H9 (cell line): ENCODE measurements at regions not wholly inside any gene's neighbourhood (a gene's known extent, or its start where the extent isn't known, plus 50 kb on each side); places are given as distances from the start of the nearest gene placed in this dataset.

Experiments used
- DNase-seq: peaks from one replicate; pipeline ENCODE4 v3.0.0-alpha.2; 2017
- H2AFZ ChIP-seq: one replicate; pipeline ENCODE4 v1.6.1; 2013; ENCODE audit warnings: mild to moderate bottlenecking, low read length, control low read depth, moderate library complexity
- H2AK5ac ChIP-seq: 2 replicates; pipeline ENCODE4 v1.6.1; 2013; ENCODE audit warnings: low read length, control low read depth, mixed read lengths; ENCODE audit not compliant: insufficient read length
- H2BK120ac ChIP-seq: one replicate; pipeline ENCODE4 v1.6.1; 2013; ENCODE audit warnings: low read depth, mild to moderate bottlenecking, low read length, control low read depth, inconsistent platforms; ENCODE audit not compliant: poor library complexity, severe bottlenecking
- H2BK12ac ChIP-seq: 2 replicates; pipeline ENCODE4 v1.6.1; 2013; ENCODE audit warnings: low read length, control low read depth, mixed read lengths, low read depth; ENCODE audit not compliant: insufficient read length
- H2BK15ac ChIP-seq: 2 replicates; pipeline ENCODE4 v1.6.1; 2013; ENCODE audit warnings: low read depth, low read length, control low read depth
- H2BK20ac ChIP-seq: one replicate; pipeline ENCODE4 v1.6.1; 2013; ENCODE audit warnings: low read depth, mild to moderate bottlenecking, low read length, control low read depth, inconsistent platforms; ENCODE audit not compliant: poor library complexity, severe bottlenecking
- H2BK5ac ChIP-seq: 2 replicates; pipeline ENCODE4 v1.6.1; 2013; ENCODE audit warnings: low read length, control low read depth, mixed read lengths; ENCODE audit not compliant: insufficient read length
- H3K14ac ChIP-seq: 2 replicates; pipeline ENCODE4 v1.6.1; 2013; ENCODE audit warnings: low read length, control low read depth; ENCODE audit not compliant: insufficient read depth
- H3K18ac ChIP-seq: 2 replicates; pipeline ENCODE4 v1.6.1; 2013; ENCODE audit warnings: low read depth, mild to moderate bottlenecking, mixed read lengths, low read length, control low read depth; ENCODE audit not compliant: insufficient read length
- H3K23ac ChIP-seq: 2 replicates; pipeline ENCODE4 v1.6.1; 2013; ENCODE audit warnings: low read length, control low read depth, mixed read lengths, low read depth; ENCODE audit not compliant: insufficient read length
- H3K23me2 ChIP-seq: 2 replicates; pipeline ENCODE4 v1.6.1; 2013; ENCODE audit warnings: low read depth, mild to moderate bottlenecking, mixed read lengths, low read length, control low read depth; ENCODE audit not compliant: insufficient read length, poor library complexity, severe bottlenecking
- H3K27ac ChIP-seq: 2 replicates; pipeline ENCODE4 v1.5.1; 2013; ENCODE audit warnings: low read length, control low read depth, mixed read lengths, low read depth; ENCODE audit not compliant: insufficient read length
- H3K27me3 ChIP-seq: 2 replicates; pipeline ENCODE4 v1.6.1; 2013; ENCODE audit warnings: low read length, control low read depth, inconsistent platforms; ENCODE audit not compliant: insufficient read depth
- H3K4ac ChIP-seq: 2 replicates; pipeline ENCODE4 v1.6.1; 2013; ENCODE audit warnings: low read depth, mild to moderate bottlenecking, control low read depth, inconsistent platforms, low read length, moderate library complexity
- H3K4me1 ChIP-seq: 2 replicates; pipeline ENCODE4 v1.6.1; 2013; ENCODE audit warnings: low read length, control low read depth, inconsistent platforms; ENCODE audit not compliant: insufficient read depth
- H3K4me2 ChIP-seq: 2 replicates; pipeline ENCODE4 v1.6.1; 2013; ENCODE audit warnings: low read length, control low read depth, mixed read lengths; ENCODE audit not compliant: insufficient read length, insufficient read depth
- H3K56ac ChIP-seq: 2 replicates; pipeline ENCODE4 v1.6.1; 2013; ENCODE audit warnings: low read depth, mild to moderate bottlenecking, mixed read lengths, low read length, control low read depth; ENCODE audit not compliant: insufficient read length
- H3K79me1 ChIP-seq: 2 replicates; pipeline ENCODE4 v1.6.1; 2013; ENCODE audit warnings: low read depth, mild to moderate bottlenecking, moderate library complexity, low read length, control low read depth, inconsistent platforms; ENCODE audit not compliant: insufficient read depth, poor library complexity, severe bottlenecking
- H3K79me2 ChIP-seq: 2 replicates; pipeline ENCODE4 v1.6.1; 2013; ENCODE audit warnings: low read length, control low read depth, inconsistent platforms; ENCODE audit not compliant: insufficient read depth
- H3K9ac ChIP-seq: 2 replicates; pipeline ENCODE4 v1.6.1; 2013; ENCODE audit warnings: low read length, control low read depth, mixed read lengths; ENCODE audit not compliant: insufficient read length; ENCODE audit errors: extremely low read depth
- H3K9me3 ChIP-seq: one replicate; pipeline ENCODE4 v1.6.1; 2013; ENCODE audit warnings: low read depth, low read length, inconsistent platforms; ENCODE audit not compliant: control insufficient read depth
- H3T11ph ChIP-seq: one replicate; pipeline ENCODE4 v1.6.1; 2013; ENCODE audit warnings: mild to moderate bottlenecking, low read length, control low read depth, inconsistent platforms
- H4K20me1 ChIP-seq: one replicate; pipeline ENCODE4 v1.6.1; 2013; ENCODE audit not compliant: control insufficient read depth, insufficient read length, insufficient read depth
- H4K5ac ChIP-seq: 2 replicates; pipeline ENCODE4 v1.6.1; 2013; ENCODE audit warnings: low read depth, mild to moderate bottlenecking, mixed read lengths, low read length, control low read depth; ENCODE audit not compliant: insufficient read length
- H4K8ac ChIP-seq: replicated peaks from 2 replicates; pipeline ENCODE4 v1.6.1; 2013; ENCODE audit warnings: low read length, control low read depth, mixed read lengths, low read depth; ENCODE audit not compliant: insufficient read length
- H4K91ac ChIP-seq: 2 replicates; pipeline ENCODE4 v1.6.1; 2013; ENCODE audit warnings: low read depth, mild to moderate bottlenecking, moderate library complexity, mixed read lengths, low read length, control low read depth; ENCODE audit not compliant: insufficient read length
- H3K27ac Mint-ChIP-seq, 3 experiments: 2 replicates in 2 of 3; 3 replicates in 1 of 3; pipeline ENCODE4 v1.8.0; 2020 to 2021; ENCODE audit warnings: mixed read lengths in 3 of 3, mild to moderate bottlenecking in 1 of 3, moderate library complexity in 1 of 3
- H3K27me3 Mint-ChIP-seq: 2 replicates; pipeline ENCODE4 v1.8.0; 2021; ENCODE audit warnings: low read depth, mild to moderate bottlenecking, moderate library complexity, mixed read lengths
- H3K36me3 Mint-ChIP-seq, 3 experiments: 2 replicates in 2 of 3; 3 replicates in 1 of 3; pipeline ENCODE4 v1.8.0; 2020 to 2021; ENCODE audit warnings: low read depth in 3 of 3, mixed read lengths in 3 of 3; ENCODE audit not compliant: insufficient read depth in 1 of 3
- H3K4me1 Mint-ChIP-seq, 2 experiments: 2 replicates each; pipeline ENCODE4 v1.8.0; 2020; ENCODE audit warnings: mixed read lengths in 2 of 2
- H3K4me3 Mint-ChIP-seq, 2 experiments: 2 replicates in 1 of 2; 3 replicates in 1 of 2; pipeline ENCODE4 v1.8.0; 2020 to 2021; ENCODE audit warnings: mild to moderate bottlenecking in 2 of 2, mixed read lengths in 2 of 2, moderate library complexity in 1 of 2
- H3K9me3 Mint-ChIP-seq, 2 experiments: 2 replicates in 1 of 2; 3 replicates in 1 of 2; pipeline ENCODE4 v1.8.0; 2020; ENCODE audit warnings: mild to moderate bottlenecking in 2 of 2, mixed read lengths in 2 of 2, moderate library complexity in 1 of 2
- WGBS: extraction: QIAGEN DNeasy Blood & Tissue Kit; methylation state at CpG from one replicate; pipeline ENCODE4 v1.1.7; 2013; ENCODE audit warnings: missing lambda C conversion rate, low lambda C conversion rate, mixed read lengths; ENCODE audit not compliant: insufficient read length; ENCODE audit errors: extremely low coverage; 5-methylcytosine and 5-hydroxymethylcytosine counted together
- TF ChIP-seq, protein P1 (sequence below): fragments of 200-600 bp; sonication (generic); conservative IDR thresholded peaks from 3 replicates; pipeline ENCODE4 v1.8.0; 2021; ENCODE audit warnings: antibody characterized with exemption, mild to moderate bottlenecking

DNA sequence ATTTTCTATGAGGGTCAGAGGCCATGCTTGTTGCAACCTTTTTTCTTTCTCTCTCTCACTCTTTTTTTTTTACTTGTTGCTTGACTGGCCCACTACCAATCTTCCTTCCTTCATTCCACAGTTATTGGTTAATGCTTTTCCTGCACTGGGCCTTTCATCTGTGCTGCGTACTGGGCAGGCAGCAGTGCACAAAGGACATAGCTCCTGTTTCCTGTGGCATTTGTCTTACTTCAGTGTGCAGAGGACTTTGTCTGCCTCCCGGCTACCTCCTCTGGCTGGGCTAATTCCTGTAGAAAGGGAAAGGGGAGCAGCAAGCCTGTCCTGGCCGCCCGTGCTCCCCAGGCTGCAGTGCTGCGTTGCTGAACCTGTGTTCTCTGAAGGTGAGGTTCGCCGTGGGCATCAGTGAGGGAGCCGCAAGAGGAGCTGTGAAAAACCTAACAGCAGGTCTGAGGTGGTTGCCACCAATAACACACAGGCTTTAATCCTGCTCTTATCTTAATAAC lies 93.7 kb upstream of the RGMA start:
- Histone ChIP-seq H3K14ac (no peak overlapping the region), H3K23ac (no peak overlapping the region), H3K79me2 (no peaks in the 10 kb centered on the region), H3K27ac (no peak overlapping the region), H4K8ac (no peak overlapping the region), H3K79me1 (no peaks in the 10 kb centered on the region), H2BK20ac (no peak overlapping the region), H3K4ac (no peak overlapping the region), H3T11ph (no peak overlapping the region), H4K5ac (no peak overlapping the region), H3K4me2 (no peak overlapping the region), H3K4me1 (peaks cover 13% of the 10 kb centered on the region; the same call in 1 of the 2 replicates), H4K20me1 (peaks cover 2% of the 10 kb centered on the region), H4K91ac (no peak overlapping the region), H3K23me2 (no peaks in the 10 kb centered on the region), H3K27me3 (no peaks in the 10 kb centered on the region), H2BK5ac (no peak overlapping the region), H2BK15ac (no peak overlapping the region), H3K9ac (no peak overlapping the region), H2BK120ac (no peak overlapping the region), H3K18ac (no peak overlapping the region), H3K9me3 (no peaks in the 10 kb centered on the region), H3K56ac (no peak overlapping the region), H2AK5ac (no peak overlapping the region), H2BK12ac (no peak overlapping the region), H2AFZ (no peak overlapping the region)
- H3K9me3 Mint-ChIP-seq: no peaks in the 10 kb centered on the region; a peak in 1 of 5 replicates
- H3K36me3 Mint-ChIP-seq: no peaks in the 10 kb centered on the region; a peak in 1 of 7 replicates
- no peak overlapping the region for H3K4me3 Mint-ChIP-seq
- WGBS: no CpG with 5 or more reads among the region's 8 CpGs
- TF ChIP-seq, protein P1, sequence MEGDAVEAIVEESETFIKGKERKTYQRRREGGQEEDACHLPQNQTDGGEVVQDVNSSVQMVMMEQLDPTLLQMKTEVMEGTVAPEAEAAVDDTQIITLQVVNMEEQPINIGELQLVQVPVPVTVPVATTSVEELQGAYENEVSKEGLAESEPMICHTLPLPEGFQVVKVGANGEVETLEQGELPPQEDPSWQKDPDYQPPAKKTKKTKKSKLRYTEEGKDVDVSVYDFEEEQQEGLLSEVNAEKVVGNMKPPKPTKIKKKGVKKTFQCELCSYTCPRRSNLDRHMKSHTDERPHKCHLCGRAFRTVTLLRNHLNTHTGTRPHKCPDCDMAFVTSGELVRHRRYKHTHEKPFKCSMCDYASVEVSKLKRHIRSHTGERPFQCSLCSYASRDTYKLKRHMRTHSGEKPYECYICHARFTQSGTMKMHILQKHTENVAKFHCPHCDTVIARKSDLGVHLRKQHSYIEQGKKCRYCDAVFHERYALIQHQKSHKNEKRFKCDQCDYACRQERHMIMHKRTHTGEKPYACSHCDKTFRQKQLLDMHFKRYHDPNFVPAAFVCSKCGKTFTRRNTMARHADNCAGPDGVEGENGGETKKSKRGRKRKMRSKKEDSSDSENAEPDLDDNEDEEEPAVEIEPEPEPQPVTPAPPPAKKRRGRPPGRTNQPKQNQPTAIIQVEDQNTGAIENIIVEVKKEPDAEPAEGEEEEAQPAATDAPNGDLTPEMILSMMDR: no peak
- H3K4me1 Mint-ChIP-seq: peaks cover 48 to 52% of the 10 kb centered on the region in 2 experiments
- peak overlapping the region in 2 of 3 experiments; percentile 14 to 41; a peak in 1 of 7 replicates for H3K27ac Mint-ChIP-seq
- DNase-seq: no peak
- H3K27me3 Mint-ChIP-seq: peaks cover 27% of the 10 kb centered on the region
